HCT116 (cell line): ENCODE measurements at regions not wholly inside any gene's neighbourhood (a gene's known extent, or its start where the extent isn't known, plus 50 kb on each side); places are given as distances from the start of the nearest gene placed in this dataset.

Source experiments
- EZH2 ChIP-seq: fragments of 200-600 bp; sonication (generic); IDR thresholded peaks from 2 replicates; pipeline ENCODE4 v1.6.1; 2017; ENCODE audit warnings: antibody characterized with exemption, mixed run types
- JUND ChIP-seq: IDR thresholded peaks from 2 replicates; pipeline ENCODE4 v1.6.1; 2012
- POLR2A ChIP-seq: IDR thresholded peaks from 2 replicates; pipeline ENCODE4 v1.7.0; 2011; ENCODE audit warnings: borderline replicate concordance; ENCODE audit not compliant: insufficient read depth, insufficient read length; ENCODE audit errors: extremely low read depth
- TF ChIP-seq, protein P1 (sequence below): IDR thresholded peaks from 2 replicates; pipeline ENCODE4 v1.6.1; 2012
- TF ChIP-seq, protein P2 (sequence below), 3 experiments: fragments of 200-600 bp in 1 of 3; sonication (generic) in 1 of 3; IDR thresholded peaks in 2 of 3; conservative IDR thresholded peaks in 1 of 3; 2 replicates each; pipeline ENCODE4 v1.5.1; 2012 to 2017; ENCODE audit warnings: low read depth in 2 of 3, low read length in 2 of 3, antibody characterized with exemption in 1 of 3, borderline replicate concordance in 1 of 3, control low read depth in 1 of 3, mild to moderate bottlenecking in 1 of 3, mixed read lengths in 1 of 3, mixed run types in 1 of 3, moderate library complexity in 1 of 3; ENCODE audit not compliant: insufficient read depth in 1 of 3
- TF ChIP-seq, protein P3 (sequence below): IDR thresholded peaks from 2 replicates; pipeline ENCODE4 v1.6.1; 2012; ENCODE audit warnings: low read depth

DNA sequence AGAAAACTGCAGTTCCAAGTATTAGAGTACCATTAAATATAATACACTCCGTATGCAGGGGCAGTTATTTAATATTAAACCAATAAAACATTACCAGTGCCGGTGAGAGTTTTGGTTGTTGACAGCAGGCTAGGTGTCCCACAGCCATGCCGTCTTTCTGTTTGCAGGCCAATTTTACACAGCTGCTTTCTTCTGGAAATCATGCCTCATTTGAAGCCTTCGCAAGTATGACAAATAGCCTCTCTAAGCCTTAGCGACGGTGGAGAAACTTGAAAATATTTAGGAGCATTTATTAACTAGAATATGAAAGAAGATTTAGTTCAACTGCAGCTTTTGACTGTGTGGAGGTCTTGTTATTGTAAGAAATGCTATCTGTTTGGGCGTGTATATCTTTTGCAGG, 226.0 kb downstream of the BMP2 start:
- TF ChIP-seq POLR2A (no peak), JUND (no peak), EZH2 (no peak)
- TF ChIP-seq, protein P1, sequence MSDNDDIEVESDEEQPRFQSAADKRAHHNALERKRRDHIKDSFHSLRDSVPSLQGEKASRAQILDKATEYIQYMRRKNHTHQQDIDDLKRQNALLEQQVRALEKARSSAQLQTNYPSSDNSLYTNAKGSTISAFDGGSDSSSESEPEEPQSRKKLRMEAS: no peak
- TF ChIP-seq, protein P2, sequence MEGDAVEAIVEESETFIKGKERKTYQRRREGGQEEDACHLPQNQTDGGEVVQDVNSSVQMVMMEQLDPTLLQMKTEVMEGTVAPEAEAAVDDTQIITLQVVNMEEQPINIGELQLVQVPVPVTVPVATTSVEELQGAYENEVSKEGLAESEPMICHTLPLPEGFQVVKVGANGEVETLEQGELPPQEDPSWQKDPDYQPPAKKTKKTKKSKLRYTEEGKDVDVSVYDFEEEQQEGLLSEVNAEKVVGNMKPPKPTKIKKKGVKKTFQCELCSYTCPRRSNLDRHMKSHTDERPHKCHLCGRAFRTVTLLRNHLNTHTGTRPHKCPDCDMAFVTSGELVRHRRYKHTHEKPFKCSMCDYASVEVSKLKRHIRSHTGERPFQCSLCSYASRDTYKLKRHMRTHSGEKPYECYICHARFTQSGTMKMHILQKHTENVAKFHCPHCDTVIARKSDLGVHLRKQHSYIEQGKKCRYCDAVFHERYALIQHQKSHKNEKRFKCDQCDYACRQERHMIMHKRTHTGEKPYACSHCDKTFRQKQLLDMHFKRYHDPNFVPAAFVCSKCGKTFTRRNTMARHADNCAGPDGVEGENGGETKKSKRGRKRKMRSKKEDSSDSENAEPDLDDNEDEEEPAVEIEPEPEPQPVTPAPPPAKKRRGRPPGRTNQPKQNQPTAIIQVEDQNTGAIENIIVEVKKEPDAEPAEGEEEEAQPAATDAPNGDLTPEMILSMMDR (IDR thresholded peaks at IDR 0.05 in 2 of 3, conservative IDR thresholded peaks at IDR 0.05 in 1 of 3; ENCODE audit: borderline replicate concordance in 1 of 3, insufficient read depth in 1 of 3, low read depth in 2 of 3, low read length in 2 of 3): no peak
- TF ChIP-seq, protein P3, sequence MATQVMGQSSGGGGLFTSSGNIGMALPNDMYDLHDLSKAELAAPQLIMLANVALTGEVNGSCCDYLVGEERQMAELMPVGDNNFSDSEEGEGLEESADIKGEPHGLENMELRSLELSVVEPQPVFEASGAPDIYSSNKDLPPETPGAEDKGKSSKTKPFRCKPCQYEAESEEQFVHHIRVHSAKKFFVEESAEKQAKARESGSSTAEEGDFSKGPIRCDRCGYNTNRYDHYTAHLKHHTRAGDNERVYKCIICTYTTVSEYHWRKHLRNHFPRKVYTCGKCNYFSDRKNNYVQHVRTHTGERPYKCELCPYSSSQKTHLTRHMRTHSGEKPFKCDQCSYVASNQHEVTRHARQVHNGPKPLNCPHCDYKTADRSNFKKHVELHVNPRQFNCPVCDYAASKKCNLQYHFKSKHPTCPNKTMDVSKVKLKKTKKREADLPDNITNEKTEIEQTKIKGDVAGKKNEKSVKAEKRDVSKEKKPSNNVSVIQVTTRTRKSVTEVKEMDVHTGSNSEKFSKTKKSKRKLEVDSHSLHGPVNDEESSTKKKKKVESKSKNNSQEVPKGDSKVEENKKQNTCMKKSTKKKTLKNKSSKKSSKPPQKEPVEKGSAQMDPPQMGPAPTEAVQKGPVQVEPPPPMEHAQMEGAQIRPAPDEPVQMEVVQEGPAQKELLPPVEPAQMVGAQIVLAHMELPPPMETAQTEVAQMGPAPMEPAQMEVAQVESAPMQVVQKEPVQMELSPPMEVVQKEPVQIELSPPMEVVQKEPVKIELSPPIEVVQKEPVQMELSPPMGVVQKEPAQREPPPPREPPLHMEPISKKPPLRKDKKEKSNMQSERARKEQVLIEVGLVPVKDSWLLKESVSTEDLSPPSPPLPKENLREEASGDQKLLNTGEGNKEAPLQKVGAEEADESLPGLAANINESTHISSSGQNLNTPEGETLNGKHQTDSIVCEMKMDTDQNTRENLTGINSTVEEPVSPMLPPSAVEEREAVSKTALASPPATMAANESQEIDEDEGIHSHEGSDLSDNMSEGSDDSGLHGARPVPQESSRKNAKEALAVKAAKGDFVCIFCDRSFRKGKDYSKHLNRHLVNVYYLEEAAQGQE: no peak
